Fibroblast of lung (primary cell): ENCODE measurements at regions not wholly inside any gene's neighbourhood (a gene's known extent, or its start where the extent isn't known, plus 50 kb on each side); places are given as distances from the start of the nearest gene placed in this dataset.

Experiments used
- DNase-seq, 2 donors: peaks; one replicate each; pipeline versions ENCODE4 v3.0.0 to v3.0.0-alpha.2; 2010; ENCODE audit warnings: low read depth in 2 of 2
- H2AFZ ChIP-seq: 2 replicates; pipeline ENCODE4 v1.5.1; 2012; ENCODE audit warnings: low read length, control low read depth, inconsistent platforms
- H3K27ac ChIP-seq: 2 replicates; pipeline ENCODE4 v1.5.1; 2011; ENCODE audit warnings: low read length, control low read depth; ENCODE audit not compliant: insufficient read depth
- H3K27me3 ChIP-seq: 2 replicates; pipeline ENCODE4 v1.5.1; 2011; ENCODE audit warnings: mild to moderate bottlenecking, low read length; ENCODE audit not compliant: control insufficient read depth, insufficient read depth
- H3K36me3 ChIP-seq: 2 replicates; pipeline ENCODE4 v1.5.1; 2011; ENCODE audit warnings: low read length; ENCODE audit not compliant: control insufficient read depth, insufficient read depth
- H3K4me1 ChIP-seq: 2 replicates; pipeline ENCODE4 v1.5.1; 2011; ENCODE audit warnings: low read length; ENCODE audit not compliant: control insufficient read depth, insufficient read depth; ENCODE audit errors: extremely low read depth
- H3K4me2 ChIP-seq: 2 replicates; pipeline ENCODE4 v1.5.1; 2011; ENCODE audit warnings: low read length, control low read depth; ENCODE audit not compliant: insufficient read depth; ENCODE audit errors: extremely low read depth
- H3K4me3 ChIP-seq, 4 experiments: fragments of 200-600 bp in 1 of 4; sonication (generic) in 1 of 4; replicated peaks in 1 of 4; 2 replicates each; pipeline ENCODE4 v1.5.1; 2011 to 2016; ENCODE audit warnings: low read length in 4 of 4, low read depth in 3 of 4, mild to moderate bottlenecking in 3 of 4, control low read depth in 2 of 4, inconsistent platforms in 1 of 4, mixed read lengths in 1 of 4; ENCODE audit not compliant: insufficient read depth in 1 of 4; ENCODE audit errors: control extremely low read depth in 1 of 4
- H3K79me2 ChIP-seq: 2 replicates; pipeline ENCODE4 v1.5.1; 2012; ENCODE audit warnings: mild to moderate bottlenecking, low read length, inconsistent platforms; ENCODE audit not compliant: control insufficient read depth, insufficient read depth
- H3K9ac ChIP-seq: 2 replicates; pipeline ENCODE4 v1.5.1; 2011; ENCODE audit warnings: mild to moderate bottlenecking, low read length, control low read depth; ENCODE audit not compliant: insufficient read depth
- H3K9me3 ChIP-seq: 2 replicates; pipeline ENCODE4 v1.5.1; 2012; ENCODE audit warnings: low read depth, low read length; ENCODE audit not compliant: control insufficient read depth, insufficient read depth
- H4K20me1 ChIP-seq: 2 replicates; pipeline ENCODE4 v1.5.1; 2011; ENCODE audit warnings: low read length; ENCODE audit not compliant: control insufficient read depth, insufficient read depth; ENCODE audit errors: extremely low read depth
- EZH2 ChIP-seq: IDR thresholded peaks from 2 replicates; pipeline ENCODE4 v1.5.1; 2012; ENCODE audit warnings: low read length, control low read depth, mild to moderate bottlenecking; ENCODE audit errors: missing control alignments
- TF ChIP-seq, protein P1 (sequence below), 2 donors: IDR thresholded peaks in 1 of 2; conservative IDR thresholded peaks in 1 of 2; 1 replicate in 1 of 2; 2 replicates in 1 of 2; pipeline ENCODE4 v1.5.1; 2011 to 2012; ENCODE audit warnings: low read length in 2 of 2, control low read depth in 1 of 2, inconsistent platforms in 1 of 2, low read depth in 1 of 2, mild to moderate bottlenecking in 1 of 2

DNA sequence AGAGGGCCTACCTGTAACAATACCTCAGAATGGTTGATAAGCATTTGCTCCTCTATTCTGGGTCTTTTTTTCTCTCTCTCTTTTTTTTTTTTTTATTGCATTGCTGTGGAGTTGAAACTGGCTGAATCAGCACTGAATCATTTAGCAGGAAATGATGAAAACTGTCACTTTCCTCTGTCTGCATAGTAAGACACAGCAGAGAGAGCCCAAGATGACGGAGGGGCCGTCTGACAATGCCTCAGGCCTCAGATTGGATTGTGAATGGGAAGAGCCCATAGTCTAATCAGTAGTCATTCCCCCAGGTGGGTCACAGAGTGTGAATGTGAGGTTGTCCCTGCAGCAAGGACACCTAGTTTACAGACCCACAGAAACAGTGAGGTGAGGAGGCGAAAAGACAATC is 193.2 kb upstream of the PLXNA2 start:
- no peaks in the 10 kb centered on the region for H3K27me3 ChIP-seq
- no peak overlapping the region for H3K4me3 ChIP-seq
- no peak overlapping the region for H3K9ac ChIP-seq
- no peak overlapping the region for H3K27ac ChIP-seq
- DNase-seq = peak; percentile 32 to 34
- no peaks in the 10 kb centered on the region for H3K9me3 ChIP-seq
- no peaks in the 10 kb centered on the region for H4K20me1 ChIP-seq
- H3K4me1 ChIP-seq = no peaks in the 10 kb centered on the region
- TF ChIP-seq, protein P1, sequence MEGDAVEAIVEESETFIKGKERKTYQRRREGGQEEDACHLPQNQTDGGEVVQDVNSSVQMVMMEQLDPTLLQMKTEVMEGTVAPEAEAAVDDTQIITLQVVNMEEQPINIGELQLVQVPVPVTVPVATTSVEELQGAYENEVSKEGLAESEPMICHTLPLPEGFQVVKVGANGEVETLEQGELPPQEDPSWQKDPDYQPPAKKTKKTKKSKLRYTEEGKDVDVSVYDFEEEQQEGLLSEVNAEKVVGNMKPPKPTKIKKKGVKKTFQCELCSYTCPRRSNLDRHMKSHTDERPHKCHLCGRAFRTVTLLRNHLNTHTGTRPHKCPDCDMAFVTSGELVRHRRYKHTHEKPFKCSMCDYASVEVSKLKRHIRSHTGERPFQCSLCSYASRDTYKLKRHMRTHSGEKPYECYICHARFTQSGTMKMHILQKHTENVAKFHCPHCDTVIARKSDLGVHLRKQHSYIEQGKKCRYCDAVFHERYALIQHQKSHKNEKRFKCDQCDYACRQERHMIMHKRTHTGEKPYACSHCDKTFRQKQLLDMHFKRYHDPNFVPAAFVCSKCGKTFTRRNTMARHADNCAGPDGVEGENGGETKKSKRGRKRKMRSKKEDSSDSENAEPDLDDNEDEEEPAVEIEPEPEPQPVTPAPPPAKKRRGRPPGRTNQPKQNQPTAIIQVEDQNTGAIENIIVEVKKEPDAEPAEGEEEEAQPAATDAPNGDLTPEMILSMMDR (conservative IDR thresholded peaks at IDR 0.05 in 1 of 2, IDR thresholded peaks at IDR 0.05 in 1 of 2; ENCODE audit: low read depth in 1 of 2, low read length in 2 of 2) = no peak
- no peak for TF ChIP-seq EZH2
- H3K4me2 ChIP-seq = no peak overlapping the region
- no peaks in the 10 kb centered on the region for H3K36me3 ChIP-seq
- no peaks in the 10 kb centered on the region for H3K79me2 ChIP-seq
- no peak overlapping the region for H2AFZ ChIP-seq

DNA sequence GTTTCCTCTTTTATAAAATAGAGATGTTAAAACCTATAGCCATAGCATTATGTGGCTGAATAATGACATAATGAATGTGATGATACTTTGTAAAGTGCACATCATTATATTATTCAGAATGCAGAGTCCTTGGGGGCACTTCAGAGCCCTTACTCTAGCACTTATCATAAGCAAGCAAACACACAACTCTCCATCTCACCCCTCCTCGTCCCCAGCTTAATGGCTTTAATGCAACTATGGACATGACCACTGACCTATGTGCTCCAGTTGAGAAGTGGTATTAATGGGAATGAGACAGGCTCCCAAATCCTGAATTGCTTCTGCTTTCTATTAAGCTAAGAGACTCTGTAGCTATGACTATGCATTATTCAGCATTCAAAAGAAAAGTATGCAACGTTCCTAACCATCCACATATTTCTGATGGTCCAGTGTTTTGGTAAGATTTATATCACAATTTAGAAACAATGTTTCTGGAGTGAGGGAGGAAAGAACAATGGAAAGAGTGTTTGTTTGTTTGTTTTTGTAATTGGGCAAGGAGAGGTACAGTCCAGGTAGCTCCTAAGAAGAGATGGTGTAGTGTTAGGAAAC is 194.0 kb upstream of the PLXNA2 start:
- no peak for DNase-seq
- no peak for TF ChIP-seq EZH2
- TF ChIP-seq, protein P1 (conservative IDR thresholded peaks at IDR 0.05 in 1 of 2, IDR thresholded peaks at IDR 0.05 in 1 of 2; ENCODE audit: low read depth in 1 of 2, low read length in 2 of 2) = no peak
- no peak overlapping the region for H3K9ac ChIP-seq
- H3K36me3 ChIP-seq = no peaks in the 10 kb centered on the region
- no peaks in the 10 kb centered on the region for H3K4me1 ChIP-seq
- no peaks in the 10 kb centered on the region for H3K9me3 ChIP-seq
- H3K27me3 ChIP-seq = no peaks in the 10 kb centered on the region
- H3K4me3 ChIP-seq = no peak overlapping the region
- no peak overlapping the region for H2AFZ ChIP-seq
- H3K4me2 ChIP-seq = no peak overlapping the region
- H3K79me2 ChIP-seq = no peaks in the 10 kb centered on the region
- no peak overlapping the region for H3K27ac ChIP-seq
- H4K20me1 ChIP-seq = no peaks in the 10 kb centered on the region

DNA sequence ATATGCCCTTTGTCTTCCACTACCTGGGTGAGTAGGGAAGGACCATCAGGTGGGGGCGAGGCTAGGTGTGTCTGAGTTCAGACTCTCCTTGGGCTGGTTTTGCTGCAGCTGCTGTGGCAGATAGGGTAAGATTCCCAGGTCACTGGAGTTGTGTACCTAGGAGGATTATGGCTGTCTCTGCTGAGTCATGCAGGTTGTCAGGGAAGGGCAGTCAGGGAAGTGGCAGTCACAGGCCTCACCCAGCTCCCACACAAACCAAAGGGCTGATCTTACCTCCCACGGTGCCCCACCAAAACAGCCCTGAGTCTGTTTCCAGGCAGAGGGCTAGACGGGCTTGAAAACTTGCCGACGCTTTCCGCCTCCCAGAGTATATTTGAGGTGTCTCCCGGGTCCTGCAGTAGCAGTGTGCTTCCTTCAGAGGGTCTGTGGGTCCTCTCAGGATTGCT is 201.6 kb upstream of the PLXNA2 start:
- Histone ChIP-seq H3K4me3 (no peak overlapping the region), H3K36me3 (no peaks in the 10 kb centered on the region), H3K79me2 (no peaks in the 10 kb centered on the region), H3K4me1 (no peaks in the 10 kb centered on the region), H3K4me2 (no peak overlapping the region), H2AFZ (no peak overlapping the region), H4K20me1 (no peaks in the 10 kb centered on the region), H3K27ac (no peak overlapping the region), H3K27me3 (no peaks in the 10 kb centered on the region), H3K9ac (no peak overlapping the region), H3K9me3 (no peaks in the 10 kb centered on the region)
- TF ChIP-seq, protein P1 (conservative IDR thresholded peaks at IDR 0.05 in 1 of 2, IDR thresholded peaks at IDR 0.05 in 1 of 2; ENCODE audit: low read depth in 1 of 2, low read length in 2 of 2) = no peak
- no peak for TF ChIP-seq EZH2
- no peak for DNase-seq
